ENCODE measurements at regions not wholly inside any gene's neighbourhood (a gene's known extent, or its start where the extent isn't known, plus 50 kb on each side); places are given as distances from the start of the nearest gene placed in this dataset.

DNA sequence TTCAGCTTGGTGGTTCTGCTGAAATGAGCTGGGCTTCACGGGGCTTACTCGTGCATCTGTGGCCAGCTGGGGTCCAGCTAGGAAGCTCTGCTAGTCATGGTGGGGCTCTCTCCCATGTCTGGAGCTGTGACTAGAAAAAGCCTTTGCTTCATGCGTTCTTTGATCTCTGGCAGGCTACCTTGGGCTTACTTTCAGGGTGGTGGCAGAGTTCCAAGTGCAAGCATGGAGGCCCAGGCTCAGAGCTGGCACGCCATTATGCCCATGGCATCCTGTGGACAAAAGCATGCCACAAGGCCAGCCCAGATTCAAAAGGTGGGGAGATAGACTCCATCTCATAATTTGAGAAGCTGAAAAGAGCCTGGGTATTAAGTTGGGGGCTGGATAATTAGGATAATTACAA, 55.4 kb upstream of the GBA3 start:
- H3K4me1 ChIP-seq (ENCODE audit: insufficient read depth, low read length), result no peaks in the 10 kb centered on the region
- H3K4me2 ChIP-seq (ENCODE audit: low read depth, low read length), result no peak overlapping the region
- DNase-seq (ENCODE audit: low spot score) (no peak), FAIRE-seq (no peak), ATAC-seq (no peak)
- H3K27me3 ChIP-seq (ENCODE audit: control insufficient read depth in 1 of 2, insufficient read depth in 2 of 2, low read length in 2 of 2), result no peaks in the 10 kb centered on the region
- H2AFZ ChIP-seq (ENCODE audit: low read length), result no peak overlapping the region
- no peak for TF ChIP-seq ZNF775 (CRISPR knock-in tag; IDR thresholded peaks at IDR 0.05; ENCODE audit: borderline replicate concordance)
- TF ChIP-seq, protein P1, sequence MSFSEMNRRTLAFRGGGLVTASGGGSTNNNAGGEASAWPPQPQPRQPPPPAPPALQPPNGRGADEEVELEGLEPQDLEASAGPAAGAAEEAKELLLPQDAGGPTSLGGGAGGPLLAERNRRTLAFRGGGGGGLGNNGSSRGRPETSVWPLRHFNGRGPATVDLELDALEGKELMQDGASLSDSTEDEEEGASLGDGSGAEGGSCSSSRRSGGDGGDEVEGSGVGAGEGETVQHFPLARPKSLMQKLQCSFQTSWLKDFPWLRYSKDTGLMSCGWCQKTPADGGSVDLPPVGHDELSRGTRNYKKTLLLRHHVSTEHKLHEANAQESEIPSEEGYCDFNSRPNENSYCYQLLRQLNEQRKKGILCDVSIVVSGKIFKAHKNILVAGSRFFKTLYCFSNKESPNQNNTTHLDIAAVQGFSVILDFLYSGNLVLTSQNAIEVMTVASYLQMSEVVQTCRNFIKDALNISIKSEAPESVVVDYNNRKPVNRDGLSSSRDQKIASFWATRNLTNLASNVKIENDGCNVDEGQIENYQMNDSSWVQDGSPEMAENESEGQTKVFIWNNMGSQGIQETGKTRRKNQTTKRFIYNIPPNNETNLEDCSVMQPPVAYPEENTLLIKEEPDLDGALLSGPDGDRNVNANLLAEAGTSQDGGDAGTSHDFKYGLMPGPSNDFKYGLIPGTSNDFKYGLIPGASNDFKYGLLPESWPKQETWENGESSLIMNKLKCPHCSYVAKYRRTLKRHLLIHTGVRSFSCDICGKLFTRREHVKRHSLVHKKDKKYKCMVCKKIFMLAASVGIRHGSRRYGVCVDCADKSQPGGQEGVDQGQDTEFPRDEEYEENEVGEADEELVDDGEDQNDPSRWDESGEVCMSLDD (CRISPR knock-in tag; IDR thresholded peaks at IDR 0.05; ENCODE audit: borderline replicate concordance), result no peak
- no peak for TF ChIP-seq ZNF33B (CRISPR knock-in tag; IDR thresholded peaks at IDR 0.05)
- TF ChIP-seq, protein P2, sequence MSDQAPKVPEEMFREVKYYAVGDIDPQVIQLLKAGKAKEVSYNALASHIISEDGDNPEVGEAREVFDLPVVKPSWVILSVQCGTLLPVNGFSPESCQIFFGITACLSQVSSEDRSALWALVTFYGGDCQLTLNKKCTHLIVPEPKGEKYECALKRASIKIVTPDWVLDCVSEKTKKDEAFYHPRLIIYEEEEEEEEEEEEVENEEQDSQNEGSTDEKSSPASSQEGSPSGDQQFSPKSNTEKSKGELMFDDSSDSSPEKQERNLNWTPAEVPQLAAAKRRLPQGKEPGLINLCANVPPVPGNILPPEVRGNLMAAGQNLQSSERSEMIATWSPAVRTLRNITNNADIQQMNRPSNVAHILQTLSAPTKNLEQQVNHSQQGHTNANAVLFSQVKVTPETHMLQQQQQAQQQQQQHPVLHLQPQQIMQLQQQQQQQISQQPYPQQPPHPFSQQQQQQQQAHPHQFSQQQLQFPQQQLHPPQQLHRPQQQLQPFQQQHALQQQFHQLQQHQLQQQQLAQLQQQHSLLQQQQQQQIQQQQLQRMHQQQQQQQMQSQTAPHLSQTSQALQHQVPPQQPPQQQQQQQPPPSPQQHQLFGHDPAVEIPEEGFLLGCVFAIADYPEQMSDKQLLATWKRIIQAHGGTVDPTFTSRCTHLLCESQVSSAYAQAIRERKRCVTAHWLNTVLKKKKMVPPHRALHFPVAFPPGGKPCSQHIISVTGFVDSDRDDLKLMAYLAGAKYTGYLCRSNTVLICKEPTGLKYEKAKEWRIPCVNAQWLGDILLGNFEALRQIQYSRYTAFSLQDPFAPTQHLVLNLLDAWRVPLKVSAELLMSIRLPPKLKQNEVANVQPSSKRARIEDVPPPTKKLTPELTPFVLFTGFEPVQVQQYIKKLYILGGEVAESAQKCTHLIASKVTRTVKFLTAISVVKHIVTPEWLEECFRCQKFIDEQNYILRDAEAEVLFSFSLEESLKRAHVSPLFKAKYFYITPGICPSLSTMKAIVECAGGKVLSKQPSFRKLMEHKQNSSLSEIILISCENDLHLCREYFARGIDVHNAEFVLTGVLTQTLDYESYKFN (CRISPR knock-in tag; conservative IDR thresholded peaks at IDR 0.05), result no peak
- no peak for TF ChIP-seq ZNF607 (CRISPR knock-in tag; IDR thresholded peaks at IDR 0.05; ENCODE audit: borderline replicate concordance)
- TF ChIP-seq, protein P3, sequence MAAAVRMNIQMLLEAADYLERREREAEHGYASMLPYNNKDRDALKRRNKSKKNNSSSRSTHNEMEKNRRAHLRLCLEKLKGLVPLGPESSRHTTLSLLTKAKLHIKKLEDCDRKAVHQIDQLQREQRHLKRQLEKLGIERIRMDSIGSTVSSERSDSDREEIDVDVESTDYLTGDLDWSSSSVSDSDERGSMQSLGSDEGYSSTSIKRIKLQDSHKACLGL (CRISPR knock-in tag; IDR thresholded peaks at IDR 0.05), result no peak
- TF ChIP-seq ZNF264 (CRISPR knock-in tag; IDR thresholded peaks at IDR 0.05), result no peak
- no peak for TF ChIP-seq BRD4 (CRISPR knock-in tag; IDR thresholded peaks at IDR 0.05)
- no peak overlapping the region for H3K4me3 ChIP-seq (replicated peaks in 1 of 3; ENCODE audit: insufficient read depth in 1 of 3, low read depth in 2 of 3, low read length in 3 of 3)
- no peaks in the 10 kb centered on the region for H3K79me2 ChIP-seq (ENCODE audit: insufficient read depth, low read length)
- H3K9me3 ChIP-seq (ENCODE audit: low read length), result no peaks in the 10 kb centered on the region
- POLR2A ChIA-PET, result no interaction called here
- intact Hi-C loops (cut with micrococcal nuclease; ENCODE audit: unreplicated experiment), result no loop called here
- 9% methylated on average over 4 of the region's 4 CpGs for WGBS (ENCODE audit: low lambda C conversion rate)
- no peak overlapping the region for H3K9ac ChIP-seq (ENCODE audit: insufficient read depth, low read depth, low read length)
- no peak overlapping the region for H3K27ac ChIP-seq (ENCODE audit: extremely low read length, insufficient read depth, low read length)
- BruUV-seq (replicated peaks), result no TSS peak
- in situ Hi-C loops (cut with HindIII; ENCODE audit: extremely low pct_ligation_motif_present, low pct_unique_long_range_greater_than_20kb), result no loop called here
- CTCF ChIA-PET (ENCODE audit: low intra/inter-chr PET ratio, low total read pairs), result no interaction called here
- H4K20me1 ChIP-seq (ENCODE audit: insufficient read depth, low read length), result no peaks in the 10 kb centered on the region
- H3K36me3 ChIP-seq (replicated peaks in 1 of 2; ENCODE audit: control insufficient read depth in 1 of 2, insufficient read depth in 2 of 2, low read length in 2 of 2), result no peaks in the 10 kb centered on the region

Small RNA genes lying in the stretch of these regions (small RNA-seq; reads per million reads assigned to genes)
- 0 reads per million in 3 experiments for gene AC098583.1 (ENCODE audit: insufficient read depth in 2 of 3, insufficient read length in 3 of 3, low read depth in 2 of 3, low replicate concordance in 1 of 3)

Measured in HepG2 (cell line).